ENCODE measurements at regions not wholly inside any gene's neighbourhood (a gene's known extent, or its start where the extent isn't known, plus 50 kb on each side); places are given as distances from the start of the nearest gene placed in this dataset.
"Not testable (repeated sequence)": the region's sequence is repeated elsewhere in the genome, so short reads cannot be mapped to it uniquely, and the experiment has no call there.

- Histone ChIP-seq H3K27ac (no peak overlapping the region), H3K27me3 (no peaks in the 10 kb centered on the region), H3K36me3 (no peaks in the 10 kb centered on the region), H3K4me1 (no peaks in the 10 kb centered on the region), H3K9me3 (no peaks in the 10 kb centered on the region), H3K4me3 (no peak overlapping the region)
- DNase-seq (no peak), ATAC-seq (no peak)
- intact Hi-C loops (cut with DNase I): no loop called here
- TF ChIP-seq CTCF (IDR thresholded peaks at IDR 0.05): no peak
Observed at GRCh38 chr1:157302199-157302497, 164.0 kb upstream of the ETV3 start.

- no peaks in the 10 kb centered on the region for H3K9me3 ChIP-seq
- no peak overlapping the region for H3K4me3 ChIP-seq
- no peaks in the 10 kb centered on the region for H3K27me3 ChIP-seq
- intact Hi-C loops (cut with DNase I): no loop called here
- no peak for DNase-seq
- TF ChIP-seq CTCF (IDR thresholded peaks at IDR 0.05): no peak
- no peak for ATAC-seq
- H3K4me1 ChIP-seq: no peaks in the 10 kb centered on the region
- H3K36me3 ChIP-seq: no peaks in the 10 kb centered on the region
- no peak overlapping the region for H3K27ac ChIP-seq
Observed at GRCh38 chr1:157301477-157302198, 163.4 kb upstream of the ETV3 start.

GRCh38 chr1:157294387-157295145 lies 156.4 kb upstream of the ETV3 start:
- DNase-seq: peak in 1 of 4 donors; percentile 50
- H3K9me3 ChIP-seq; H3K27me3 ChIP-seq; H3K36me3 ChIP-seq; H3K4me3 ChIP-seq; H3K4me1 ChIP-seq; intact Hi-C loops (cut with DNase I); H3K27ac ChIP-seq: not testable (repeated sequence)
- ATAC-seq: peak; percentile 92

DNA sequence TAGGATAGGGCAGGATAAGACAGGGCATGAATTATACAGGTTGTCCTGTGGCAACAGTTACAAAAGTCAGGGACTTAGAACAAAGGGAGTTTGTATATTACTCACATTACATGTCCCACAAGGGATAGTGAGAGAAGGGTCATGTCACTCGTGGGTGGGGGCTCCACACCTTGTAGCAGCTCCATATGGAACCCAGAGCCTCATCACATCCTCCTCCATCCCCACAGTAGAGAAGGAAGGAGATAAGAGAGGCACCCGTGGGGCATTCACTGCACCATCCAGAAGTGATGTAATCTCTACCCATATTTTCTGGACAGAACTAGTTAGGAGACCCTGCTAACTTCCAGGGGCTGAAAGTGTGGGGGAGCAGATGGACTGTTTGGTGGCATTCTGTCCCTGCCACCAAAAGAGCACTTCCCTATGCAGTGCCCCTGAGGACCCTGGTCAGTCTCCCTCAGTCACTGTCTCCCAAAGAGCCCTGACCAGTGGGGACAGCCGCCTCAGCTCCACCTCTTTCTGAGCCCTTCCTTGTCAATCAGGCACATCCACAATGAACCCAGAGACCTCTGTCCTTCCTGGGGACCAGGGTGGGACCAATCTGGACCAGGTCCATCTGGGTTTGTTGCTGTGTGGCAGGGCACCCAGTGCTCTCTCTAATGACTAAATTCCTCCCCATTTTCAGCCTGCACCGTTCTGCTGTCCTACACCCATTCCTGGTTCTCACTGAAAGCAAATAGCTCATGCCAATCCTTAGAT lies 154.8 kb upstream of the ETV3 start:
- H3K4me3 ChIP-seq: no peak overlapping the region
- DNase-seq (no peak), ATAC-seq (no peak)
- H3K4me1 ChIP-seq: no peaks in the 10 kb centered on the region
- no peaks in the 10 kb centered on the region for H3K9me3 ChIP-seq
- no peak for TF ChIP-seq CTCF (IDR thresholded peaks at IDR 0.05)
- no peaks in the 10 kb centered on the region for H3K27me3 ChIP-seq
- H3K36me3 ChIP-seq: no peaks in the 10 kb centered on the region
- intact Hi-C loops (cut with DNase I): no loop called here
- no peak overlapping the region for H3K27ac ChIP-seq

GRCh38 chr1:157292302-157292701 lies 154.1 kb upstream of the ETV3 start:
- Histone ChIP-seq H3K27me3 (peaks cover 0 to 3% of the 10 kb centered on the region in 2 donors), H3K27ac (no peak overlapping the region), H3K9me3 (no peaks in the 10 kb centered on the region), H3K4me1 (no peaks in the 10 kb centered on the region), H3K36me3 (no peaks in the 10 kb centered on the region), H3K4me3 (no peak overlapping the region)
- intact Hi-C loops (cut with DNase I): no loop called here
- ATAC-seq (no peak), DNase-seq (no peak)
- no peak for TF ChIP-seq CTCF (IDR thresholded peaks at IDR 0.05)
